GM23248 (cell line): ENCODE measurements at regions not wholly inside any gene's neighbourhood (a gene's known extent, or its start where the extent isn't known, plus 50 kb on each side); places are given as distances from the start of the nearest gene placed in this dataset.
"Not testable (repeated sequence)": the region's sequence is repeated elsewhere in the genome, so short reads cannot be mapped to it uniquely, and the experiment has no call there.

Experiments
- DNase-seq: peaks from one replicate; pipeline ENCODE4 v3.0.0-alpha.2; 2015
- H2AFZ ChIP-seq: fragments of 200-600 bp; sonication (generic); 2 replicates; pipeline ENCODE4 v1.6.1; 2016; ENCODE audit warnings: antibody characterized with exemption
- H3F3A ChIP-seq: fragments of 200-600 bp; sonication (generic); 2 replicates; pipeline ENCODE4 v1.6.1; 2016; ENCODE audit warnings: mild to moderate bottlenecking, antibody characterized with exemption, mixed run types; ENCODE audit not compliant: insufficient read depth
- H3K27ac ChIP-seq: fragments of 200-600 bp; sonication (generic); 2 replicates; pipeline ENCODE4 v1.5.1; 2016; ENCODE audit warnings: mild to moderate bottlenecking
- H3K27me3 ChIP-seq: fragments of 200-600 bp; sonication (generic); replicated peaks from 2 replicates; pipeline ENCODE4 v1.6.1; 2016; ENCODE audit warnings: mild to moderate bottlenecking; ENCODE audit not compliant: insufficient read depth
- H3K36me3 ChIP-seq: fragments of 200-600 bp; sonication (generic); 2 replicates; pipeline ENCODE4 v1.6.1; 2016; ENCODE audit warnings: low read depth, mild to moderate bottlenecking
- H3K4me1 ChIP-seq: fragments of 200-600 bp; sonication (generic); 2 replicates; pipeline ENCODE4 v1.6.1; 2016; ENCODE audit warnings: mild to moderate bottlenecking; ENCODE audit not compliant: insufficient read depth
- H3K4me2 ChIP-seq: fragments of 200-600 bp; sonication (generic); one replicate; pipeline ENCODE4 v1.6.1; 2016; ENCODE audit warnings: mild to moderate bottlenecking; ENCODE audit not compliant: unreplicated experiment
- H3K4me3 ChIP-seq: fragments of 200-600 bp; sonication (generic); 2 replicates; pipeline ENCODE4 v1.5.1; 2016; ENCODE audit warnings: mild to moderate bottlenecking
- H3K79me2 ChIP-seq: fragments of 200-600 bp; sonication (generic); 2 replicates; pipeline ENCODE4 v1.6.1; 2016; ENCODE audit warnings: mild to moderate bottlenecking; ENCODE audit not compliant: insufficient read depth
- H3K9ac ChIP-seq: fragments of 200-600 bp; sonication (generic); 2 replicates; pipeline ENCODE4 v1.6.1; 2016; ENCODE audit warnings: mild to moderate bottlenecking
- H3K9me2 ChIP-seq: fragments of 200-600 bp; sonication (generic); 2 replicates; pipeline ENCODE4 v1.6.1; 2016; ENCODE audit warnings: mixed run types, mild to moderate bottlenecking, moderate library complexity; ENCODE audit not compliant: insufficient read depth
- H3K9me3 ChIP-seq: fragments of 200-600 bp; sonication (generic); one replicate; pipeline ENCODE4 v1.6.1; 2017; ENCODE audit warnings: low read depth
- H4K20me1 ChIP-seq: fragments of 200-600 bp; sonication (generic); 2 replicates; pipeline ENCODE4 v1.6.0; 2016; ENCODE audit not compliant: insufficient read depth
- EZH2 ChIP-seq: fragments of 200-600 bp; sonication (generic); IDR thresholded peaks from 2 replicates; pipeline ENCODE4 v1.6.1; 2018; ENCODE audit warnings: antibody characterized with exemption, mild to moderate bottlenecking; ENCODE audit not compliant: insufficient read depth, poor library complexity, severe bottlenecking
- EZH2phosphoT487 ChIP-seq: fragments of 200-600 bp; sonication (generic); IDR thresholded peaks from 2 replicates; pipeline ENCODE4 v1.6.1; 2018; ENCODE audit warnings: antibody characterized with exemption, moderate library complexity, mild to moderate bottlenecking, low read depth; ENCODE audit not compliant: insufficient read depth
- WGBS, 2 experiments: methylation state at CpG; one replicate each; pipeline ENCODE4 v1.1.6; 2015 to 2017; ENCODE audit warnings: low lambda C conversion rate in 2 of 2, low coverage in 1 of 2; ENCODE audit errors: missing lambda C conversion rate in 2 of 2; 5-methylcytosine and 5-hydroxymethylcytosine counted together
- in situ Hi-C: fragments of 300-500 bp; cut with MboI; formaldehyde crosslinking; loops from 2 replicates; pipeline ENCODE4 v1.15.0; 2020

GRCh38 chr2:36179668-36180269 lies 175.8 kb upstream of the CRIM1 start:
- H2AFZ ChIP-seq, H4K20me1 ChIP-seq, H3K4me1 ChIP-seq, DNase-seq, H3K36me3 ChIP-seq, H3K4me2 ChIP-seq, in situ Hi-C loops, H3K9me3 ChIP-seq, H3K9me2 ChIP-seq, H3K4me3 ChIP-seq, H3K9ac ChIP-seq, H3K27ac ChIP-seq, H3K27me3 ChIP-seq, H3K79me2 ChIP-seq, H3F3A ChIP-seq: not testable (repeated sequence)
- WGBS, 2 experiments = 83 to 91% methylated on average over 10 to 39 of the region's 42 CpGs

GRCh38 chr2:36178384-36178783 lies 177.2 kb upstream of the CRIM1 start:
- no peaks in the 10 kb centered on the region for H3K79me2 ChIP-seq
- WGBS, 2 experiments = 57 to 73% methylated on average over 2 of the region's 2 CpGs
- no peak overlapping the region for H3K9ac ChIP-seq
- TF ChIP-seq EZH2phosphoT487 = no peak
- TF ChIP-seq EZH2 = no peak
- no peaks in the 10 kb centered on the region for H3K9me2 ChIP-seq
- no peaks in the 10 kb centered on the region for H3F3A ChIP-seq
- H3K9me3 ChIP-seq = no peaks in the 10 kb centered on the region
- no peak overlapping the region for H3K4me3 ChIP-seq
- no peaks in the 10 kb centered on the region for H3K4me1 ChIP-seq
- no peak overlapping the region for H2AFZ ChIP-seq
- H4K20me1 ChIP-seq = no peaks in the 10 kb centered on the region
- H3K27me3 ChIP-seq = no peaks in the 10 kb centered on the region
- no peaks in the 10 kb centered on the region for H3K36me3 ChIP-seq
- H3K4me2 ChIP-seq = no peak overlapping the region
- no peak overlapping the region for H3K27ac ChIP-seq
- in situ Hi-C loops = no loop called here
- no peak for DNase-seq

- WGBS, 2 experiments = 9 to 12% methylated on average over 2 of the region's 2 CpGs
- Histone ChIP-seq H4K20me1 (no peaks in the 10 kb centered on the region), H3K9me3 (no peaks in the 10 kb centered on the region), H3F3A (no peaks in the 10 kb centered on the region), H3K27me3 (no peaks in the 10 kb centered on the region), H3K27ac (no peak overlapping the region), H3K4me1 (no peaks in the 10 kb centered on the region), H3K9ac (no peak overlapping the region), H2AFZ (no peak overlapping the region), H3K9me2 (no peaks in the 10 kb centered on the region), H3K36me3 (no peaks in the 10 kb centered on the region), H3K79me2 (no peaks in the 10 kb centered on the region), H3K4me2 (no peak overlapping the region), H3K4me3 (no peak overlapping the region)
- no peak for TF ChIP-seq EZH2
- no peak for TF ChIP-seq EZH2phosphoT487
- DNase-seq = no peak
- in situ Hi-C loops = no loop called here
Observed at GRCh38 chr2:36177282-36177681, 178.3 kb upstream of the CRIM1 start.

- H3K79me2 ChIP-seq = no peaks in the 10 kb centered on the region
- no peak overlapping the region for H2AFZ ChIP-seq
- H3F3A ChIP-seq = no peaks in the 10 kb centered on the region
- H3K36me3 ChIP-seq = no peaks in the 10 kb centered on the region
- no peak for DNase-seq
- H3K9me2 ChIP-seq = no peaks in the 10 kb centered on the region
- TF ChIP-seq EZH2phosphoT487 (no peak), EZH2 (no peak)
- no peak overlapping the region for H3K4me3 ChIP-seq
- H3K9me3 ChIP-seq = no peaks in the 10 kb centered on the region
- no peaks in the 10 kb centered on the region for H4K20me1 ChIP-seq
- H3K4me2 ChIP-seq = no peak overlapping the region
- H3K9ac ChIP-seq = no peak overlapping the region
- H3K27ac ChIP-seq = no peak overlapping the region
- no peaks in the 10 kb centered on the region for H3K4me1 ChIP-seq
- in situ Hi-C loops = no loop called here
- no peaks in the 10 kb centered on the region for H3K27me3 ChIP-seq
- 17% methylated on average over 1 of the region's 1 CpG for WGBS, 2 experiments
Observed at GRCh38 chr2:36174920-36175319, 180.7 kb upstream of the CRIM1 start.
